DND-41 (cell line): ENCODE measurements at regions not wholly inside any gene's neighbourhood (a gene's known extent, or its start where the extent isn't known, plus 50 kb on each side); places are given as distances from the start of the nearest gene placed in this dataset.

ENCODE experiments used
- CTCF ChIP-seq: IDR thresholded peaks from 2 replicates; pipeline ENCODE4 v1.5.1; 2012; ENCODE audit warnings: borderline replicate concordance, low read length, moderate library complexity, mild to moderate bottlenecking; ENCODE audit not compliant: poor library complexity, severe bottlenecking; ENCODE audit errors: extremely low read depth
- EZH2 ChIP-seq: IDR thresholded peaks from 3 replicates; pipeline ENCODE4 v1.6.1; 2012; ENCODE audit warnings: borderline replicate concordance, low read depth, mild to moderate bottlenecking, moderate library complexity, low read length, inconsistent platforms; ENCODE audit not compliant: severe bottlenecking

GRCh38 chr6:122223251-122223650 lies 176.2 kb upstream of the HSF2 start:
- no peak for TF ChIP-seq CTCF
- TF ChIP-seq EZH2: no peak
